Mesenchymal stem cell (in vitro differentiated cells and primary cell): ENCODE measurements at regions not wholly inside any gene's neighbourhood (a gene's known extent, or its start where the extent isn't known, plus 50 kb on each side); places are given as distances from the start of the nearest gene placed in this dataset.

Source experiments
- DNase-seq: peaks from one replicate; pipeline ENCODE4 v3.0.0-alpha.2; 2013
- H2AFZ ChIP-seq: one replicate; pipeline ENCODE4 v1.6.1; 2013; ENCODE audit warnings: low read depth, mild to moderate bottlenecking, control low read depth, inconsistent platforms, low read length, moderate library complexity
- H2AK5ac ChIP-seq: 2 replicates; pipeline ENCODE4 v1.6.1; 2013; ENCODE audit warnings: low read length, moderate library complexity, mild to moderate bottlenecking, inconsistent platforms; ENCODE audit not compliant: severe bottlenecking
- H2BK120ac ChIP-seq: one replicate; pipeline ENCODE4 v1.6.1; 2013; ENCODE audit warnings: low read depth, mild to moderate bottlenecking, inconsistent platforms, low read length, moderate library complexity
- H2BK12ac ChIP-seq, 2 experiments: one replicate each; pipeline ENCODE4 v1.6.1; 2013; ENCODE audit warnings: inconsistent platforms in 2 of 2, low read length in 2 of 2, mild to moderate bottlenecking in 2 of 2, moderate library complexity in 2 of 2, control low read depth in 1 of 2
- H2BK15ac ChIP-seq: one replicate; pipeline ENCODE4 v1.6.1; 2013; ENCODE audit warnings: mild to moderate bottlenecking, low read depth, inconsistent platforms; ENCODE audit not compliant: poor library complexity, severe bottlenecking
- H2BK5ac ChIP-seq: 2 replicates; pipeline ENCODE4 v1.6.1; 2013; ENCODE audit warnings: low read depth, mild to moderate bottlenecking, low read length, control low read depth, inconsistent platforms; ENCODE audit not compliant: poor library complexity, severe bottlenecking
- H3K14ac ChIP-seq, 2 experiments: one replicate each; pipeline ENCODE4 v1.6.1; 2013; ENCODE audit warnings: inconsistent platforms in 2 of 2, low read length in 2 of 2, control low read depth in 1 of 2, mild to moderate bottlenecking in 1 of 2, moderate library complexity in 1 of 2
- H3K18ac ChIP-seq, 2 experiments: one replicate each; pipeline ENCODE4 v1.6.1; 2013; ENCODE audit warnings: inconsistent platforms in 2 of 2, low read length in 2 of 2, control low read depth in 1 of 2, low read depth in 1 of 2, mild to moderate bottlenecking in 1 of 2
- H3K23ac ChIP-seq, 2 experiments: one replicate each; pipeline ENCODE4 v1.6.1; 2013; ENCODE audit warnings: inconsistent platforms in 2 of 2, low read length in 2 of 2, mild to moderate bottlenecking in 2 of 2, moderate library complexity in 2 of 2, control low read depth in 1 of 2
- H3K27ac ChIP-seq: 2 replicates; pipeline ENCODE4 v1.5.1; 2013; ENCODE audit warnings: mild to moderate bottlenecking, moderate library complexity, low read length, control low read depth, inconsistent platforms; ENCODE audit not compliant: poor library complexity, severe bottlenecking
- H3K27me3 ChIP-seq, 2 experiments: 2 replicates each; pipeline versions ENCODE4 v1.6.1 to v1.7.0; 2013; ENCODE audit warnings: low read length in 2 of 2, mild to moderate bottlenecking in 2 of 2, moderate library complexity in 2 of 2, control low read depth in 1 of 2, inconsistent platforms in 1 of 2; ENCODE audit not compliant: control insufficient read depth in 1 of 2, insufficient read depth in 1 of 2
- H3K36me3 ChIP-seq, 2 experiments: 2 replicates each; pipeline versions ENCODE4 v1.6.1 to v1.7.0; 2013; ENCODE audit warnings: low read length in 2 of 2, control low read depth in 1 of 2, inconsistent platforms in 1 of 2, low read depth in 1 of 2, mild to moderate bottlenecking in 1 of 2; ENCODE audit not compliant: insufficient read depth in 2 of 2, control insufficient read depth in 1 of 2
- H3K4ac ChIP-seq, 2 experiments: one replicate each; pipeline ENCODE4 v1.6.1; 2013; ENCODE audit warnings: inconsistent platforms in 2 of 2, low read length in 2 of 2, mild to moderate bottlenecking in 2 of 2, moderate library complexity in 2 of 2, control low read depth in 1 of 2, low read depth in 1 of 2
- H3K4me1 ChIP-seq: 2 replicates; pipeline ENCODE4 v1.6.1; 2013; ENCODE audit warnings: low read depth, low read length, control low read depth; ENCODE audit not compliant: control insufficient read depth, insufficient read depth
- H3K4me2 ChIP-seq: 2 replicates; pipeline ENCODE4 v1.6.1; 2013; ENCODE audit warnings: low read length, mild to moderate bottlenecking, inconsistent platforms; ENCODE audit not compliant: poor library complexity, severe bottlenecking
- H3K4me3 ChIP-seq, 2 experiments: 2 replicates each; pipeline versions ENCODE4 v1.5.1 to v1.7.0; 2013; ENCODE audit warnings: low read length in 2 of 2, mild to moderate bottlenecking in 2 of 2, control low read depth in 1 of 2, low read depth in 1 of 2; ENCODE audit not compliant: insufficient read depth in 1 of 2
- H3K79me1 ChIP-seq: replicated peaks from 2 replicates; pipeline ENCODE4 v1.6.1; 2013; ENCODE audit warnings: mild to moderate bottlenecking, control low read depth, low read length, inconsistent platforms; ENCODE audit not compliant: poor library complexity, severe bottlenecking
- H3K9ac ChIP-seq: 2 replicates; pipeline ENCODE4 v1.7.0; 2013; ENCODE audit warnings: mild to moderate bottlenecking, low read length, moderate library complexity
- H3K9me3 ChIP-seq: 2 replicates; pipeline ENCODE4 v1.7.0; 2013; ENCODE audit warnings: mild to moderate bottlenecking, low read length; ENCODE audit not compliant: control insufficient read depth
- H4K8ac ChIP-seq: one replicate; pipeline ENCODE4 v1.6.1; 2013; ENCODE audit warnings: inconsistent platforms, mild to moderate bottlenecking, low read length, moderate library complexity
- H4K91ac ChIP-seq: one replicate; pipeline ENCODE4 v1.6.1; 2013; ENCODE audit warnings: mild to moderate bottlenecking, low read length, inconsistent platforms
- WGBS: methylation state at CpG from one replicate; pipeline ENCODE4 v1.1.7; 2013; ENCODE audit warnings: mixed read lengths; 5-methylcytosine and 5-hydroxymethylcytosine counted together

DNA sequence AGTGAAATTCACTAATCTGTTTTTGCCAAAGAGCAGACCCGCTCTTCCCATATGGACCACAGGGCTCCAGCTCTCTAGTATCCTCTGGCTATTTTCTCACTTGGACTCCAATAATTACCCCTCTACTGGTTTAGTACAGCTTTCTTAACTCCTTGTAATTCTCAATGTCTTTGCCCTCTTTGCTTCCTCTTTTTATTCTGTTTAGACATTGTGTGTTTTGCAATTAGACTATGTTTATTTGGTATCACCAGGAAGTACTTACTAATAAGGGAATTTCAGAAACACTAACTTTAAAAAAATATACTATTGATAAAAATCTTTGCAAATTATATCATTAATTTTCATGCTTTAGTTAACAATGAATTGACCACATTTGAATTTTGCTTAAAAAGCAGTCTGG is 111.6 kb upstream of the OBI1 start:
- no peak overlapping the region for H3K9ac ChIP-seq
- H3K79me1 ChIP-seq, result no peaks in the 10 kb centered on the region
- no peak overlapping the region for H4K8ac ChIP-seq
- H3K27ac ChIP-seq, result no peak overlapping the region
- H3K18ac ChIP-seq, result no peak overlapping the region
- H3K4ac ChIP-seq, result no peak overlapping the region
- no peak overlapping the region for H3K4me2 ChIP-seq
- H4K91ac ChIP-seq, result no peak overlapping the region
- no peak overlapping the region for H2BK12ac ChIP-seq
- H3K27me3 ChIP-seq, result no peaks in the 10 kb centered on the region
- no peak overlapping the region for H2BK15ac ChIP-seq
- H3K4me3 ChIP-seq, result no peak overlapping the region
- DNase-seq, result no peak
- H3K4me1 ChIP-seq, result no peaks in the 10 kb centered on the region
- no peak overlapping the region for H3K14ac ChIP-seq
- WGBS, result 97% methylated on average over 1 of the region's 1 CpG
- no peak overlapping the region for H2AK5ac ChIP-seq
- no peak overlapping the region for H2AFZ ChIP-seq
- H3K36me3 ChIP-seq, result no peaks in the 10 kb centered on the region
- H3K9me3 ChIP-seq, result no peaks in the 10 kb centered on the region
- H2BK5ac ChIP-seq, result no peak overlapping the region
- no peak overlapping the region for H2BK120ac ChIP-seq
- H3K23ac ChIP-seq, result no peak overlapping the region

DNA sequence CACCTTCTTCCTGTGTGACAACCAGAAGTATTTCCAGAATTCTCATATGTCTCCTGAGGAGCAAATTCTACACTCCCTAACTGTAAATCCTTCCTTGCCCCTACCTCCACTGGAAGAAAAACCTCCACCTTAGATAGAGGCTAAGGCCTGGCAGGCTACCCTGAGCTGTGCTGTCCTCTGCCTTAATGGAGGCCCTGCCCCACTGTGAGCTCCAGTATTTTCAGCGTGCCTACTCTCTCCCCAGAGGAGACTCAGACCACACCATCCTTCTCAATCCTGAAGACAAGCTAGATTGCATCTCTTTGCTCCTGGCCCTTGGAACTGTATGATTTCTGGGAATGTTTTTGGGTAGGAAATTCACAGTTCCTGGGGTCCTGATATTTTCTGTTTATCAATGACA is 110.0 kb upstream of the OBI1 start:
- no peak overlapping the region for H3K9ac ChIP-seq
- no peak overlapping the region for H4K8ac ChIP-seq
- no peak overlapping the region for H4K91ac ChIP-seq
- no peaks in the 10 kb centered on the region for H3K36me3 ChIP-seq
- H2BK12ac ChIP-seq, result no peak overlapping the region
- no peak overlapping the region for H3K18ac ChIP-seq
- H3K4ac ChIP-seq, result no peak overlapping the region
- H3K4me2 ChIP-seq, result no peak overlapping the region
- no peak overlapping the region for H2BK15ac ChIP-seq
- no peak overlapping the region for H3K4me3 ChIP-seq
- 91% methylated on average over 1 of the region's 1 CpG for WGBS
- no peaks in the 10 kb centered on the region for H3K27me3 ChIP-seq
- no peak overlapping the region for H3K23ac ChIP-seq
- H2AK5ac ChIP-seq, result no peak overlapping the region
- H2BK120ac ChIP-seq, result no peak overlapping the region
- H3K9me3 ChIP-seq, result no peaks in the 10 kb centered on the region
- H2AFZ ChIP-seq, result no peak overlapping the region
- H3K14ac ChIP-seq, result no peak overlapping the region
- H2BK5ac ChIP-seq, result no peak overlapping the region
- H3K79me1 ChIP-seq, result no peaks in the 10 kb centered on the region
- no peaks in the 10 kb centered on the region for H3K4me1 ChIP-seq
- DNase-seq, result no peak
- H3K27ac ChIP-seq, result no peak overlapping the region

DNA sequence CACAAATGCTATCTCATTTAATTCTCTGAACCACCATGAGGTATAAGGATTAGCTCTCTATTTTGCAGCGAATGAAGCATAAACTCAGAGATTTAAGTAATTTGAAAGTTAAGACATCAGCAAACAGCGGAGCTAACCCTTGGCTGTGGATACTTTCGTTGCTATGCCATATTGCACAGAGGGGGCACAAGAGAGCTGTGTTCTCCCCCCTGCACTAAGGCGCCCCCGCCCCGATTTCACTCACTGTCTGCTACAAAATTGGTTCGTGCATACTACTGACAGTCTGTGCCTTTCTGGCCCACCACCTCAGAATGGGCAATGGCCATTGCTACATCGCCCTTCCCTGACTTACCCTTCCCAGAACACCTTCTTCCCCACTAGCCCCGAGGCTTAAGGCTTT is 105.7 kb upstream of the OBI1 start:
- no peaks in the 10 kb centered on the region for H3K36me3 ChIP-seq
- H2BK15ac ChIP-seq, result no peak overlapping the region
- H3K27ac ChIP-seq, result no peak overlapping the region
- H3K4me3 ChIP-seq, result no peak overlapping the region
- WGBS, result 70% methylated on average over 9 of the region's 9 CpGs
- no peak overlapping the region for H3K14ac ChIP-seq
- H2BK120ac ChIP-seq, result no peak overlapping the region
- H2AK5ac ChIP-seq, result no peak overlapping the region
- no peak overlapping the region for H2AFZ ChIP-seq
- no peak overlapping the region for H4K8ac ChIP-seq
- no peaks in the 10 kb centered on the region for H3K9me3 ChIP-seq
- DNase-seq, result no peak
- no peak overlapping the region for H3K4ac ChIP-seq
- no peak overlapping the region for H3K18ac ChIP-seq
- no peak overlapping the region for H2BK12ac ChIP-seq
- no peaks in the 10 kb centered on the region for H3K79me1 ChIP-seq
- H2BK5ac ChIP-seq, result no peak overlapping the region
- H3K23ac ChIP-seq, result no peak overlapping the region
- H3K4me2 ChIP-seq, result no peak overlapping the region
- no peak overlapping the region for H3K9ac ChIP-seq
- no peaks in the 10 kb centered on the region for H3K27me3 ChIP-seq
- H4K91ac ChIP-seq, result no peak overlapping the region
- no peaks in the 10 kb centered on the region for H3K4me1 ChIP-seq

DNA sequence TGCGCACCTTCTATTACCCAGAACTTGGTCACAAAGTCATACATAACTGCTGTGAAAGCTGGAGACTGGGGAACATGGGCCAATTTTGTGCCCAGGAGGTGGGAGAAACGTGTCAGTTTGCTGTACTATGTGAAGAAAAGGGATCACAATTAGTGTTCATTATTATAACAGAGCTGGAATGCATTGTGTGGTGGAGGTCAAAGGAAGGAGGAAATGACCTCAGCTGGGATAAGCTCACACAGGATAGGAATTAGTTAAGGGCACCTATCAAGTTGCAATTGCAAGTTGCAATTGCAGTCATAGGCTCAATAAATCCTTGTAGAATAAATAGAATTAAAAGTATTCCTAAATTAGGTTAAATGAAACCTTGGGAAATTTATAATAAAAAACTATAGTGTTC is 103.9 kb upstream of the OBI1 start:
- Histone ChIP-seq H2BK5ac (no peak overlapping the region), H3K9ac (no peak overlapping the region), H2AK5ac (no peak overlapping the region), H2AFZ (no peak overlapping the region), H2BK12ac (no peak overlapping the region), H3K27ac (no peak overlapping the region), H3K18ac (no peak overlapping the region), H2BK120ac (no peak overlapping the region), H3K27me3 (no peaks in the 10 kb centered on the region), H3K4me3 (no peak overlapping the region), H3K36me3 (no peaks in the 10 kb centered on the region), H3K79me1 (no peaks in the 10 kb centered on the region), H2BK15ac (no peak overlapping the region), H3K9me3 (no peaks in the 10 kb centered on the region), H3K4me2 (no peak overlapping the region), H3K4ac (no peak overlapping the region), H3K23ac (no peak overlapping the region), H4K8ac (no peak overlapping the region), H4K91ac (no peak overlapping the region), H3K4me1 (no peaks in the 10 kb centered on the region), H3K14ac (no peak overlapping the region)
- 3% methylated on average over 1 of the region's 2 CpGs for WGBS
- no peak for DNase-seq
